Trophoblast cell (in vitro differentiated cells and primary cell): ENCODE measurements at regions not wholly inside any gene's neighbourhood (a gene's known extent, or its start where the extent isn't known, plus 50 kb on each side); places are given as distances from the start of the nearest gene placed in this dataset.
A peak's percentile ranks its signal among the peaks of the same experiment; 100 is the strongest.

Source experiments
- DNase-seq, 2 donors: peaks; one replicate each; pipeline ENCODE4 v3.0.0-alpha.2; 2016
- H2AFZ ChIP-seq: 2 replicates; pipeline ENCODE4 v1.6.1; 2013; ENCODE audit warnings: low read length, moderate library complexity, mild to moderate bottlenecking; ENCODE audit not compliant: insufficient read depth, poor library complexity
- H2AK5ac ChIP-seq: 2 replicates; pipeline ENCODE4 v1.6.1; 2013; ENCODE audit warnings: mild to moderate bottlenecking, low read length
- H2BK120ac ChIP-seq: 2 replicates; pipeline ENCODE4 v1.6.1; 2013; ENCODE audit warnings: low read length, mild to moderate bottlenecking, moderate library complexity; ENCODE audit not compliant: insufficient read depth, poor library complexity
- H2BK12ac ChIP-seq: 2 replicates; pipeline ENCODE4 v1.6.1; 2013; ENCODE audit warnings: mild to moderate bottlenecking, low read length, moderate library complexity
- H2BK5ac ChIP-seq: 2 replicates; pipeline ENCODE4 v1.6.1; 2013; ENCODE audit warnings: low read length, low read depth, moderate library complexity, mild to moderate bottlenecking; ENCODE audit not compliant: poor library complexity
- H3K14ac ChIP-seq: 2 replicates; pipeline ENCODE4 v1.6.1; 2013; ENCODE audit warnings: mild to moderate bottlenecking, low read length
- H3K18ac ChIP-seq: 2 replicates; pipeline ENCODE4 v1.6.1; 2013; ENCODE audit warnings: mild to moderate bottlenecking, low read length
- H3K23ac ChIP-seq: 2 replicates; pipeline ENCODE4 v1.6.1; 2013; ENCODE audit warnings: low read length
- H3K27ac ChIP-seq: 2 replicates; pipeline ENCODE4 v1.5.1; 2013; ENCODE audit warnings: low read depth, mild to moderate bottlenecking, inconsistent platforms, low read length, moderate library complexity
- H3K27me3 ChIP-seq: 2 replicates; pipeline ENCODE4 v1.6.1; 2013; ENCODE audit warnings: inconsistent platforms, mild to moderate bottlenecking, low read length, moderate library complexity; ENCODE audit not compliant: insufficient read depth
- H3K36me3 ChIP-seq, 2 experiments: 1 replicate in 1 of 2; 2 replicates in 1 of 2; pipeline ENCODE4 v1.6.1; 2013; ENCODE audit warnings: low read length in 2 of 2, mild to moderate bottlenecking in 2 of 2, moderate library complexity in 1 of 2; ENCODE audit not compliant: insufficient read depth in 2 of 2, control insufficient read depth in 1 of 2
- H3K4ac ChIP-seq: 2 replicates; pipeline ENCODE4 v1.6.1; 2013; ENCODE audit warnings: low read depth, mild to moderate bottlenecking, low read length, moderate library complexity
- H3K4me1 ChIP-seq, 2 experiments: 1 replicate in 1 of 2; 2 replicates in 1 of 2; pipeline ENCODE4 v1.6.1; 2013; ENCODE audit warnings: low read length in 2 of 2, mild to moderate bottlenecking in 2 of 2, moderate library complexity in 1 of 2; ENCODE audit not compliant: insufficient read depth in 2 of 2, control insufficient read depth in 1 of 2
- H3K4me2 ChIP-seq: 2 replicates; pipeline ENCODE4 v1.6.1; 2013; ENCODE audit warnings: inconsistent platforms, mild to moderate bottlenecking, low read length, moderate library complexity
- H3K4me3 ChIP-seq: 2 replicates; pipeline ENCODE4 v1.5.1; 2013; ENCODE audit warnings: mild to moderate bottlenecking, low read depth, low read length, inconsistent platforms
- H3K79me1 ChIP-seq: one replicate; pipeline ENCODE4 v1.6.1; 2013; ENCODE audit warnings: low read length
- H3K79me2 ChIP-seq: 2 replicates; pipeline ENCODE4 v1.6.1; 2013; ENCODE audit warnings: low read length, mild to moderate bottlenecking; ENCODE audit not compliant: control insufficient read depth, insufficient read depth, poor library complexity
- H3K9ac ChIP-seq: 2 replicates; pipeline ENCODE4 v1.6.1; 2013; ENCODE audit warnings: mild to moderate bottlenecking, low read length
- H3K9me3 ChIP-seq: 2 replicates; pipeline ENCODE4 v1.6.1; 2013; ENCODE audit warnings: low read depth, mild to moderate bottlenecking, control low read depth, inconsistent platforms, low read length; ENCODE audit not compliant: insufficient read depth
- H4K12ac ChIP-seq: 2 replicates; pipeline ENCODE4 v1.6.1; 2013; ENCODE audit warnings: low read depth, mild to moderate bottlenecking, low read length, moderate library complexity
- H4K8ac ChIP-seq: 2 replicates; pipeline ENCODE4 v1.6.1; 2013; ENCODE audit warnings: low read depth, mild to moderate bottlenecking, low read length, moderate library complexity
- H4K91ac ChIP-seq: one replicate; pipeline ENCODE4 v1.6.1; 2013; ENCODE audit warnings: low read depth, mild to moderate bottlenecking, low read length, moderate library complexity
- WGBS: extraction: QIAGEN DNeasy Blood & Tissue Kit; methylation state at CpG from one replicate; pipeline ENCODE4 v1.1.7; 2013; ENCODE audit warnings: missing lambda C conversion rate; ENCODE audit not compliant: insufficient read length, insufficient coverage; ENCODE audit errors: extremely low coverage; 5-methylcytosine and 5-hydroxymethylcytosine counted together

- Histone ChIP-seq H4K91ac (no peak overlapping the region), H2BK120ac (no peak overlapping the region), H2AK5ac (no peak overlapping the region), H3K4me1 (no peaks in the 10 kb centered on the region), H4K12ac (no peak overlapping the region), H3K4me3 (no peak overlapping the region), H2BK12ac (no peak overlapping the region), H3K27ac (no peak overlapping the region), H3K27me3 (no peaks in the 10 kb centered on the region), H3K4ac (no peak overlapping the region), H3K36me3 (no peaks in the 10 kb centered on the region), H2AFZ (no peak overlapping the region), H3K4me2 (no peak overlapping the region), H4K8ac (no peak overlapping the region), H3K79me2 (no peaks in the 10 kb centered on the region), H3K9ac (peak overlapping the region; percentile 52), H3K23ac (no peak overlapping the region), H3K9me3 (no peaks in the 10 kb centered on the region), H2BK5ac (no peak overlapping the region), H3K18ac (no peak overlapping the region), H3K14ac (no peak overlapping the region), H3K79me1 (no peaks in the 10 kb centered on the region)
- DNase-seq, result no peak
- WGBS, result no CpG with 5 or more reads among the region's 8 CpGs
These were observed 139.6 kb downstream of the S1PR1 start for GRCh38 chr1:101376121-101377083.

GRCh38 chr1:101377084-101377835, 140.4 kb downstream of the S1PR1 start:
- H3K4ac ChIP-seq, result no peak overlapping the region
- H2BK12ac ChIP-seq, result no peak overlapping the region
- H3K79me2 ChIP-seq, result no peaks in the 10 kb centered on the region
- H3K36me3 ChIP-seq, result no peaks in the 10 kb centered on the region
- no peak overlapping the region for H2AFZ ChIP-seq
- H2BK5ac ChIP-seq, result no peak overlapping the region
- DNase-seq, result no peak
- no peak overlapping the region for H3K27ac ChIP-seq
- no peak overlapping the region for H3K4me3 ChIP-seq
- H3K23ac ChIP-seq, result no peak overlapping the region
- no peak overlapping the region for H4K8ac ChIP-seq
- H3K18ac ChIP-seq, result no peak overlapping the region
- H4K12ac ChIP-seq, result no peak overlapping the region
- H3K9ac ChIP-seq, result no peak overlapping the region
- H3K9me3 ChIP-seq, result no peaks in the 10 kb centered on the region
- no peak overlapping the region for H2AK5ac ChIP-seq
- no CpG with 5 or more reads among the region's 4 CpGs for WGBS
- no peak overlapping the region for H3K14ac ChIP-seq
- H3K4me1 ChIP-seq, result no peaks in the 10 kb centered on the region
- H2BK120ac ChIP-seq, result no peak overlapping the region
- H4K91ac ChIP-seq, result no peak overlapping the region
- no peak overlapping the region for H3K4me2 ChIP-seq
- no peaks in the 10 kb centered on the region for H3K27me3 ChIP-seq
- no peaks in the 10 kb centered on the region for H3K79me1 ChIP-seq

- Histone ChIP-seq H3K18ac (no peak overlapping the region), H3K9me3 (no peaks in the 10 kb centered on the region), H2AK5ac (no peak overlapping the region), H3K9ac (no peak overlapping the region), H4K91ac (no peak overlapping the region), H2BK12ac (no peak overlapping the region), H3K27me3 (no peaks in the 10 kb centered on the region), H4K8ac (no peak overlapping the region), H2BK5ac (no peak overlapping the region), H3K4ac (no peak overlapping the region), H3K23ac (no peak overlapping the region), H3K79me2 (no peaks in the 10 kb centered on the region), H3K27ac (no peak overlapping the region), H3K14ac (no peak overlapping the region), H3K4me3 (no peak overlapping the region), H3K36me3 (no peaks in the 10 kb centered on the region), H4K12ac (no peak overlapping the region), H3K4me2 (no peak overlapping the region), H3K4me1 (no peaks in the 10 kb centered on the region), H2BK120ac (no peak overlapping the region), H2AFZ (no peak overlapping the region), H3K79me1 (no peaks in the 10 kb centered on the region)
- no CpG with 5 or more reads among the region's 3 CpGs for WGBS
- no peak for DNase-seq
These were observed 142.2 kb downstream of the S1PR1 start for GRCh38 chr1:101379037-101379436.

- H2BK120ac ChIP-seq, result no peak overlapping the region
- no peak overlapping the region for H3K23ac ChIP-seq
- H3K27me3 ChIP-seq, result no peaks in the 10 kb centered on the region
These were observed 143.1 kb downstream of the S1PR1 start for GRCh38 chr1:101379950-101380349.

More at GRCh38 chr1:101379950-101380349, 143.1 kb downstream of the S1PR1 start:
- Histone ChIP-seq H3K9ac (no peak overlapping the region), H3K4ac (no peak overlapping the region), H3K4me2 (no peak overlapping the region), H4K8ac (no peak overlapping the region), H4K91ac (no peak overlapping the region), H3K4me3 (no peak overlapping the region), H4K12ac (no peak overlapping the region), H3K36me3 (no peaks in the 10 kb centered on the region), H3K79me1 (no peaks in the 10 kb centered on the region), H3K14ac (no peak overlapping the region), H2AFZ (no peak overlapping the region), H2BK12ac (no peak overlapping the region), H3K79me2 (no peaks in the 10 kb centered on the region), H2AK5ac (no peak overlapping the region), H3K9me3 (no peaks in the 10 kb centered on the region), H3K18ac (no peak overlapping the region), H2BK5ac (no peak overlapping the region), H3K27ac (no peak overlapping the region), H3K4me1 (no peaks in the 10 kb centered on the region)
- no peak for DNase-seq
- WGBS, result no CpG with 5 or more reads among the region's 2 CpGs
